Mammary epithelial cell (primary cell): ENCODE measurements at regions not wholly inside any gene's neighbourhood (a gene's known extent, or its start where the extent isn't known, plus 50 kb on each side); places are given as distances from the start of the nearest gene placed in this dataset.

Source experiments
- CTCF ChIP-seq, 2 donors: IDR thresholded peaks in 1 of 2; conservative IDR thresholded peaks in 1 of 2; 2 replicates each; pipeline ENCODE4 v1.5.1; 2011 to 2012; ENCODE audit warnings: inconsistent platforms in 2 of 2, low read length in 2 of 2, mild to moderate bottlenecking in 2 of 2, control low read depth in 1 of 2, low read depth in 1 of 2; ENCODE audit not compliant: insufficient read depth in 1 of 2; ENCODE audit errors: extremely low read depth in 1 of 2
- EZH2 ChIP-seq: IDR thresholded peaks from 2 replicates; pipeline ENCODE4 v1.6.1; 2012; ENCODE audit warnings: low read length, inconsistent platforms, borderline replicate concordance

GRCh38 chr18:46362533-46362932 is 258.3 kb downstream of the HAUS1 start:
- TF ChIP-seq CTCF (conservative IDR thresholded peaks at IDR 0.05 in 1 of 2, IDR thresholded peaks at IDR 0.05 in 1 of 2; ENCODE audit: extremely low read depth in 1 of 2, insufficient read depth in 1 of 2, low read depth in 1 of 2, low read length in 2 of 2) (no peak), EZH2 (no peak)
